ENCODE measurements at regions not wholly inside any gene's neighbourhood (a gene's known extent, or its start where the extent isn't known, plus 50 kb on each side); places are given as distances from the start of the nearest gene placed in this dataset.
A peak's percentile ranks its signal among the peaks of the same experiment; 100 is the strongest.

DNA sequence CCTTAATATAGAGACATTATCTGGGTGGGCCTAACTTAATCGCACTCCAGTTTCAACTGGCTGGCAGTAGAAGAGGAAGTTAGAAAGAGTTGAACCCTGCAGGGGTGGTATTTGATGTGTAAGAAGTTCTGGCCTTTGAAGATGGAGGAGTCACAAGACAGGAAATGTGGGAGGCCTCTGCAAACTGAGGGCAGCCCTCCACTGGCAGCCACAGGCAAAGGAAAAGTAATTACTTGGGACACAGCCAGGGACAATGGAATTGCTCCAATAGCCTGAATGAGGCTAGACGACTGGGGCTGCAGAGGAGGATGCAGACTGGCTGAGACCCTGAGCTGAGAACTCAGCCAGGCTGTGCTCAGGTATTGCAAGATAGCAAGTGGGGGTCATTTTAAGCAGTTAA lies 703.3 kb upstream of the ARGLU1 start:
- Histone ChIP-seq H3K36me3 (replicated peaks in 1 of 2; ENCODE audit: control insufficient read depth in 1 of 2, insufficient read depth in 2 of 2, low read length in 1 of 2) (no peaks in the 10 kb centered on the region), H3K79me2 (ENCODE audit: insufficient read depth) (peaks cover 4% of the 10 kb centered on the region), H3K4me2 (peak overlapping the region; percentile 35; the same call in 1 of the 2 replicates), H2AFZ (ENCODE audit: low read depth) (peak overlapping the region; percentile 82), H4K20me1 (ENCODE audit: insufficient read depth) (no peaks in the 10 kb centered on the region), H3F3A (replicated peaks; ENCODE audit: insufficient read depth) (peaks cover 6% of the 10 kb centered on the region), H3K4me3 (ENCODE audit: low read depth in 2 of 2, low read length in 1 of 2) (no peak overlapping the region), H3K9me2 (no peaks in the 10 kb centered on the region), H3K27ac (ENCODE audit: low read depth in 2 of 2, low read length in 1 of 2) (peak overlapping the region; percentile 46 to 60; a peak in 3 of 4 replicates), H3K9me3 (no peaks in the 10 kb centered on the region), H3K27me3 (ENCODE audit: insufficient read depth) (no peaks in the 10 kb centered on the region), H3K9ac (no peak overlapping the region), H3K4me1 (ENCODE audit: control insufficient read depth in 1 of 2, insufficient read depth in 2 of 2, low read depth in 1 of 2, low read length in 1 of 2) (peaks cover 6 to 9% of the 10 kb centered on the region in 2 experiments; a peak in 3 of 4 replicates)
- POLR2A ChIA-PET = interaction anchor here (0.6 kb wide), 1 partner anchor 22 kb away, joined by 3 read pairs; no protein-coding TSS in a partner anchor
- peak; percentile 36 for DNase-seq
- CTCF ChIA-PET = no interaction called here
- WGBS (ENCODE audit: low lambda C conversion rate) = 50% methylated on average over 2 of the region's 2 CpGs
- TF ChIP-seq NRF1 (IDR thresholded peaks at IDR 0.05; ENCODE audit: low read depth, low read length) (no peak), RCOR1 (IDR thresholded peaks at IDR 0.05; ENCODE audit: low read length) (no peak), EP300 (IDR thresholded peaks at IDR 0.05; ENCODE audit: borderline replicate concordance in 1 of 2, low read depth in 1 of 2, low read length in 1 of 2) (no peak), MXI1 (IDR thresholded peaks at IDR 0.05; ENCODE audit: low read depth, low read length) (no peak), NFIC (IDR thresholded peaks at IDR 0.05; ENCODE audit: borderline replicate concordance) (peak; percentile 52), USF1 (IDR thresholded peaks at IDR 0.05; ENCODE audit: borderline replicate concordance, low read depth) (0 out of 2 replicates have a peak, but pooled peaks have one; percentile 18), FOXM1 (IDR thresholded peaks at IDR 0.05; ENCODE audit: low read depth) (no peak)
- TF ChIP-seq, protein P1, sequence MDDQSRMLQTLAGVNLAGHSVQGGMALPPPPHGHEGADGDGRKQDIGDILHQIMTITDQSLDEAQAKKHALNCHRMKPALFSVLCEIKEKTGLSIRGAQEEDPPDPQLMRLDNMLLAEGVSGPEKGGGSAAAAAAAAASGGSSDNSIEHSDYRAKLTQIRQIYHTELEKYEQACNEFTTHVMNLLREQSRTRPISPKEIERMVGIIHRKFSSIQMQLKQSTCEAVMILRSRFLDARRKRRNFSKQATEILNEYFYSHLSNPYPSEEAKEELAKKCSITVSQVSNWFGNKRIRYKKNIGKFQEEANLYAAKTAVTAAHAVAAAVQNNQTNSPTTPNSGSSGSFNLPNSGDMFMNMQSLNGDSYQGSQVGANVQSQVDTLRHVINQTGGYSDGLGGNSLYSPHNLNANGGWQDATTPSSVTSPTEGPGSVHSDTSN (IDR thresholded peaks at IDR 0.05) = 0 out of 2 replicates have a peak, but pooled peaks have one; percentile 6

- no peak overlapping the region for H3K4me3 ChIP-seq (ENCODE audit: low read depth in 2 of 2, low read length in 1 of 2)
- CTCF ChIA-PET = no interaction called here
Measured at GRCh38 chr13:107266657-107267056, 698.7 kb upstream of the ARGLU1 start.

More at GRCh38 chr13:107266657-107267056, 698.7 kb upstream of the ARGLU1 start:
- H3K9me2 ChIP-seq = no peaks in the 10 kb centered on the region
- DNase-seq = no peak
- WGBS (ENCODE audit: low lambda C conversion rate) = 100% methylated on average over 1 of the region's 1 CpG
- H3K27ac ChIP-seq (ENCODE audit: low read depth in 2 of 2, low read length in 1 of 2) = no peak overlapping the region
- H2AFZ ChIP-seq (ENCODE audit: low read depth) = no peak overlapping the region
- H3K4me2 ChIP-seq = no peak overlapping the region
- no peaks in the 10 kb centered on the region for H3K79me2 ChIP-seq (ENCODE audit: insufficient read depth)
- no peaks in the 10 kb centered on the region for H3K9me3 ChIP-seq
- H4K20me1 ChIP-seq (ENCODE audit: insufficient read depth) = no peaks in the 10 kb centered on the region
- TF ChIP-seq MXI1 (IDR thresholded peaks at IDR 0.05; ENCODE audit: low read depth, low read length) (no peak), NFIC (IDR thresholded peaks at IDR 0.05; ENCODE audit: borderline replicate concordance) (no peak), RFX5 (IDR thresholded peaks at IDR 0.05; ENCODE audit: low read length) (no peak), USF1 (IDR thresholded peaks at IDR 0.05; ENCODE audit: borderline replicate concordance, low read depth) (no peak), ELF1 (IDR thresholded peaks at IDR 0.05) (no peak), FOXJ3 (CRISPR knock-in tag; IDR thresholded peaks at IDR 0.05) (no peak), EP300 (IDR thresholded peaks at IDR 0.05; ENCODE audit: borderline replicate concordance in 1 of 2, low read depth in 1 of 2, low read length in 1 of 2) (no peak)
- peaks cover 6% of the 10 kb centered on the region for H3F3A ChIP-seq (replicated peaks; ENCODE audit: insufficient read depth)
- H3K27me3 ChIP-seq (ENCODE audit: insufficient read depth) = no peaks in the 10 kb centered on the region
- H3K36me3 ChIP-seq (replicated peaks in 1 of 2; ENCODE audit: control insufficient read depth in 1 of 2, insufficient read depth in 2 of 2, low read length in 1 of 2) = no peaks in the 10 kb centered on the region
- peaks cover 4 to 6% of the 10 kb centered on the region in 2 experiments; a peak in 3 of 4 replicates for H3K4me1 ChIP-seq (ENCODE audit: control insufficient read depth in 1 of 2, insufficient read depth in 2 of 2, low read depth in 1 of 2, low read length in 1 of 2)
- H3K9ac ChIP-seq = no peak overlapping the region
- POLR2A ChIA-PET = no interaction called here
